CD4-positive, alpha-beta T cell (primary cell): ENCODE measurements at regions not wholly inside any gene's neighbourhood (a gene's known extent, or its start where the extent isn't known, plus 50 kb on each side); places are given as distances from the start of the nearest gene placed in this dataset.
"Not testable (repeated sequence)": the region's sequence is repeated elsewhere in the genome, so short reads cannot be mapped to it uniquely, and the experiment has no call there.

Experiments
- ATAC-seq: fragments of 200-7000 bp; cut with Tn5 transposase; one replicate; pipeline ENCODE4 v1.10.0; 2022; ENCODE audit warnings: mild to moderate bottlenecking; ENCODE audit not compliant: poor library complexity
- CTCF ChIA-PET: fragments of 350-600 bp; sonication (Branson Sonifier 250); formaldehyde crosslinking; loops from one replicate; lab custom pipeline; 2021; ENCODE audit warnings: antibody characterized with exemption, inconsistent platforms; lab: Charles Lee
- POLR2A ChIA-PET: fragments of 350-600 bp; sonication (Branson Sonifier 250); formaldehyde crosslinking; loops from one replicate; lab custom pipeline; 2021; ENCODE audit warnings: antibody characterized with exemption, inconsistent platforms; lab: Charles Lee
- DNase-seq, 14 experiments: peaks; one replicate each; pipeline ENCODE4 v3.0.0-alpha.2; 2013 to 2020; ENCODE audit warnings: mixed read lengths in 2 of 14
- H3K27ac ChIP-seq, 2 donors: one replicate each; pipeline versions ENCODE4 v1.5.1 to v1.7.0; 2013; ENCODE audit warnings: low read length in 2 of 2, low read depth in 1 of 2, mild to moderate bottlenecking in 1 of 2
- H3K27me3 ChIP-seq, 2 experiments: 1 replicate in 1 of 2; 2 replicates in 1 of 2; pipeline versions ENCODE4 v1.6.1 to v1.7.0; 2013; ENCODE audit warnings: low read length in 2 of 2, control low read depth in 1 of 2, mild to moderate bottlenecking in 1 of 2, moderate library complexity in 1 of 2; ENCODE audit not compliant: insufficient read depth in 2 of 2, control insufficient read depth in 1 of 2
- H3K36me3 ChIP-seq: one replicate; pipeline ENCODE4 v1.6.1; 2013; ENCODE audit warnings: low read length, control low read depth; ENCODE audit not compliant: insufficient read depth
- H3K4me1 ChIP-seq: one replicate; pipeline ENCODE4 v1.6.1; 2013; ENCODE audit warnings: low read length, control low read depth; ENCODE audit not compliant: insufficient read depth
- H3K4me3 ChIP-seq: one replicate; pipeline ENCODE4 v1.5.1; 2013; ENCODE audit warnings: mild to moderate bottlenecking, low read length, moderate library complexity
- H3K9me3 ChIP-seq, 2 experiments: 1 replicate in 1 of 2; 2 replicates in 1 of 2; pipeline versions ENCODE4 v1.6.1 to v1.7.0; 2013; ENCODE audit warnings: low read length in 2 of 2, mild to moderate bottlenecking in 2 of 2, control low read depth in 1 of 2, moderate library complexity in 1 of 2; ENCODE audit not compliant: control insufficient read depth in 1 of 2, insufficient read depth in 1 of 2
- H3K27ac Mint-ChIP-seq: one replicate; pipeline ENCODE4 v1.8.0; 2020; ENCODE audit warnings: mixed read lengths
- H3K27me3 Mint-ChIP-seq: one replicate; pipeline ENCODE4 v1.8.0; 2021; ENCODE audit warnings: mixed read lengths
- H3K36me3 Mint-ChIP-seq: one replicate; pipeline ENCODE4 v1.8.0; 2021; ENCODE audit warnings: low read depth, mixed read lengths
- H3K4me1 Mint-ChIP-seq: one replicate; pipeline ENCODE4 v1.8.0; 2021; ENCODE audit warnings: low read depth, mixed read lengths
- H3K4me3 Mint-ChIP-seq: one replicate; pipeline ENCODE4 v1.8.0; 2020; ENCODE audit warnings: mild to moderate bottlenecking, mixed read lengths
- H3K9me3 Mint-ChIP-seq: one replicate; pipeline ENCODE4 v1.8.0; 2020; ENCODE audit warnings: mixed read lengths
- intact Hi-C, 2 experiments: fragments of 100-400 bp; cut with DNase I in 1 of 2; cut with micrococcal nuclease in 1 of 2; formaldehyde crosslinking; loops; one replicate each; pipeline versions ENCODE4 v1.15.1 to v1.9.0; 2023 to 2025; cut with DNase I, micrococcal nuclease
- TF ChIP-seq, protein P1 (sequence below): fragments of 200-600 bp; IDR thresholded peaks from one replicate; pipeline ENCODE4 v1.8.0; 2022; ENCODE audit warnings: antibody characterized with exemption, mild to moderate bottlenecking

DNA sequence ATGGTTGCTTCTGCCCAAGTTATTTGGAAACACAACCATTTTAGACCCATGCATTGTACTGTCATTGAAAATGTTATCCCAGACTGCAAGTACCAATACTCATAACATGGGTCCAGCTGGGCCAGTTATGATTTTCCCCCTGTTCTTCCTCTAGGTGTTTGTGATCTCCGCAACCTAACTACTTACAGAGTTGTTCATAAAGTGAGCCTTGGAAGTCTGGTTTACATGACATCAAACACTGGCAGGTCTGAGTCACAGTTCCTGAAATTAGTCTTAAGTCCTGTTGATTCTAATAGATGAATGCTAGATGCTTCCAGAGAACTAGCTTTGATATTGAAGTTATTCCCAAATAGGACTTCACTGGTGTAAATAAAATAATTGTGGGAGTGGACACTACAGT lies 487.0 kb downstream of the MED13L start:
- Mint-ChIP-seq H3K4me1 (no peaks in the 10 kb centered on the region), H3K9me3 (peaks cover 6% of the 10 kb centered on the region), H3K4me3 (no peak overlapping the region), H3K27me3 (peaks cover 11% of the 10 kb centered on the region), H3K27ac (no peak overlapping the region), H3K36me3 (no peaks in the 10 kb centered on the region)
- no peak for DNase-seq
- ChIA-PET POLR2A (no interaction called here), CTCF (no interaction called here)
- H3K27me3 ChIP-seq = peaks cover 0 to 8% of the 10 kb centered on the region in 2 experiments
- TF ChIP-seq, protein P1, sequence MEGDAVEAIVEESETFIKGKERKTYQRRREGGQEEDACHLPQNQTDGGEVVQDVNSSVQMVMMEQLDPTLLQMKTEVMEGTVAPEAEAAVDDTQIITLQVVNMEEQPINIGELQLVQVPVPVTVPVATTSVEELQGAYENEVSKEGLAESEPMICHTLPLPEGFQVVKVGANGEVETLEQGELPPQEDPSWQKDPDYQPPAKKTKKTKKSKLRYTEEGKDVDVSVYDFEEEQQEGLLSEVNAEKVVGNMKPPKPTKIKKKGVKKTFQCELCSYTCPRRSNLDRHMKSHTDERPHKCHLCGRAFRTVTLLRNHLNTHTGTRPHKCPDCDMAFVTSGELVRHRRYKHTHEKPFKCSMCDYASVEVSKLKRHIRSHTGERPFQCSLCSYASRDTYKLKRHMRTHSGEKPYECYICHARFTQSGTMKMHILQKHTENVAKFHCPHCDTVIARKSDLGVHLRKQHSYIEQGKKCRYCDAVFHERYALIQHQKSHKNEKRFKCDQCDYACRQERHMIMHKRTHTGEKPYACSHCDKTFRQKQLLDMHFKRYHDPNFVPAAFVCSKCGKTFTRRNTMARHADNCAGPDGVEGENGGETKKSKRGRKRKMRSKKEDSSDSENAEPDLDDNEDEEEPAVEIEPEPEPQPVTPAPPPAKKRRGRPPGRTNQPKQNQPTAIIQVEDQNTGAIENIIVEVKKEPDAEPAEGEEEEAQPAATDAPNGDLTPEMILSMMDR = no peak
- H3K4me3 ChIP-seq = no peak overlapping the region
- no peaks in the 10 kb centered on the region for H3K4me1 ChIP-seq
- no peak overlapping the region for H3K27ac ChIP-seq
- H3K9me3 ChIP-seq = peaks cover 0 to 4% of the 10 kb centered on the region in 2 experiments
- no peaks in the 10 kb centered on the region for H3K36me3 ChIP-seq
- intact Hi-C loops = no loop called here
- no peak for ATAC-seq

- H3K4me3 Mint-ChIP-seq, DNase-seq, H3K4me1 ChIP-seq, CTCF ChIA-PET, H3K27ac ChIP-seq, H3K9me3 Mint-ChIP-seq, H3K4me1 Mint-ChIP-seq, H3K27ac Mint-ChIP-seq, H3K36me3 Mint-ChIP-seq, intact Hi-C loops, H3K36me3 ChIP-seq, H3K9me3 ChIP-seq, ATAC-seq, H3K4me3 ChIP-seq, POLR2A ChIA-PET, H3K27me3 ChIP-seq: not testable (repeated sequence)
- H3K27me3 Mint-ChIP-seq = peaks cover 15% of the 10 kb centered on the region
Measured at GRCh38 chr12:115786490-115786889, 491.0 kb downstream of the MED13L start.

- ATAC-seq = no peak
- peaks cover 0 to 3% of the 10 kb centered on the region in 2 experiments for H3K9me3 ChIP-seq
- no peak overlapping the region for H3K27ac ChIP-seq
- H3K27ac Mint-ChIP-seq = no peak overlapping the region
- H3K36me3 Mint-ChIP-seq = no peaks in the 10 kb centered on the region
- TF ChIP-seq, protein P1 = no peak
- H3K27me3 ChIP-seq = peaks cover 0 to 6% of the 10 kb centered on the region in 2 experiments
- peaks cover 14% of the 10 kb centered on the region for H3K27me3 Mint-ChIP-seq
- H3K4me3 Mint-ChIP-seq = no peak overlapping the region
- no peaks in the 10 kb centered on the region for H3K4me1 ChIP-seq
- intact Hi-C loops = no loop called here
- ChIA-PET POLR2A (no interaction called here), CTCF (no interaction called here)
- no peaks in the 10 kb centered on the region for H3K36me3 ChIP-seq
- H3K9me3 Mint-ChIP-seq = peaks cover 6% of the 10 kb centered on the region
- H3K4me3 ChIP-seq = no peak overlapping the region
- no peak for DNase-seq
- no peaks in the 10 kb centered on the region for H3K4me1 Mint-ChIP-seq
Measured at GRCh38 chr12:115785548-115785947, 491.9 kb downstream of the MED13L start.

GRCh38 chr12:115776399-115776798 lies 501.1 kb downstream of the MED13L start:
- DNase-seq (no peak), ATAC-seq (no peak)
- Histone ChIP-seq H3K27me3 (no peaks in the 10 kb centered on the region), H3K4me3 (no peak overlapping the region), H3K27ac (no peak overlapping the region), H3K9me3 (no peaks in the 10 kb centered on the region), H3K36me3 (no peaks in the 10 kb centered on the region), H3K4me1 (no peaks in the 10 kb centered on the region)
- no peaks in the 10 kb centered on the region for H3K36me3 Mint-ChIP-seq
- H3K9me3 Mint-ChIP-seq = no peaks in the 10 kb centered on the region
- no peak overlapping the region for H3K27ac Mint-ChIP-seq
- H3K4me1 Mint-ChIP-seq = no peaks in the 10 kb centered on the region
- ChIA-PET CTCF (no interaction called here), POLR2A (no interaction called here)
- peaks cover 3% of the 10 kb centered on the region for H3K27me3 Mint-ChIP-seq
- intact Hi-C loops = no loop called here
- H3K4me3 Mint-ChIP-seq = no peak overlapping the region
- TF ChIP-seq, protein P1 = no peak
